Smooth muscle cell (in vitro differentiated cells): ENCODE measurements at regions not wholly inside any gene's neighbourhood (a gene's known extent, or its start where the extent isn't known, plus 50 kb on each side); places are given as distances from the start of the nearest gene placed in this dataset.
A peak's percentile ranks its signal among the peaks of the same experiment; 100 is the strongest.
"Not testable (repeated sequence)": the region's sequence is repeated elsewhere in the genome, so short reads cannot be mapped to it uniquely, and the experiment has no call there.

Experiments
- DNase-seq: peaks from one replicate; lab custom pipeline; 2025; ENCODE audit not compliant: unreplicated experiment; lab: John Stamatoyannopoulos, UW
- H2AFZ ChIP-seq: fragments of 200-600 bp; sonication (generic); 2 replicates; pipeline ENCODE4 v1.6.0; 2016; ENCODE audit warnings: antibody characterized with exemption, low read depth, mild to moderate bottlenecking
- H3F3A ChIP-seq: fragments of 200-600 bp; sonication (generic); 2 replicates; pipeline ENCODE4 v1.6.0; 2017; ENCODE audit warnings: antibody characterized with exemption, low read depth
- H3K27ac ChIP-seq: fragments of 200-600 bp; sonication (generic); 2 replicates; pipeline ENCODE4 v1.5.1; 2016; ENCODE audit warnings: low read depth, mild to moderate bottlenecking
- H3K27me3 ChIP-seq: fragments of 200-600 bp; sonication (generic); 2 replicates; pipeline ENCODE4 v1.6.1; 2016; ENCODE audit warnings: low read depth, mild to moderate bottlenecking
- H3K36me3 ChIP-seq: fragments of 200-600 bp; sonication (generic); 2 replicates; pipeline ENCODE4 v1.5.1; 2016; ENCODE audit warnings: low read depth
- H3K4me1 ChIP-seq: fragments of 200-600 bp; sonication (generic); 2 replicates; pipeline ENCODE4 v1.5.1; 2016; ENCODE audit warnings: low read depth
- H3K4me2 ChIP-seq: fragments of 200-600 bp; sonication (generic); 2 replicates; pipeline ENCODE4 v1.6.0; 2016; ENCODE audit warnings: mild to moderate bottlenecking
- H3K4me3 ChIP-seq: fragments of 200-600 bp; sonication (generic); 2 replicates; pipeline ENCODE4 v1.5.1; 2016; ENCODE audit warnings: mild to moderate bottlenecking
- H3K79me2 ChIP-seq: fragments of 200-600 bp; sonication (generic); 2 replicates; pipeline ENCODE4 v1.6.0; 2016; ENCODE audit warnings: low read depth, mild to moderate bottlenecking
- H3K9ac ChIP-seq: fragments of 200-600 bp; sonication (generic); 2 replicates; pipeline ENCODE4 v1.6.0; 2016; ENCODE audit warnings: low read depth
- H3K9me3 ChIP-seq: fragments of 200-600 bp; sonication (generic); replicated peaks from 2 replicates; pipeline ENCODE4 v1.5.1; 2016; ENCODE audit warnings: low read depth
- H4K20me1 ChIP-seq: fragments of 200-600 bp; sonication (generic); 2 replicates; pipeline ENCODE4 v1.6.0; 2016; ENCODE audit warnings: low read depth
- WGBS: methylation state at CpG from one replicate; pipeline ENCODE4 v1.1.7; 2016; ENCODE audit warnings: low lambda C conversion rate; 5-methylcytosine and 5-hydroxymethylcytosine counted together
- TF ChIP-seq, protein P1 (sequence below): fragments of 200-600 bp; sonication (generic); IDR thresholded peaks from 2 replicates; pipeline ENCODE4 v1.5.1; 2017; ENCODE audit warnings: borderline replicate concordance, mild to moderate bottlenecking, antibody characterized with exemption; ENCODE audit not compliant: insufficient read depth, poor library complexity, severe bottlenecking

DNA sequence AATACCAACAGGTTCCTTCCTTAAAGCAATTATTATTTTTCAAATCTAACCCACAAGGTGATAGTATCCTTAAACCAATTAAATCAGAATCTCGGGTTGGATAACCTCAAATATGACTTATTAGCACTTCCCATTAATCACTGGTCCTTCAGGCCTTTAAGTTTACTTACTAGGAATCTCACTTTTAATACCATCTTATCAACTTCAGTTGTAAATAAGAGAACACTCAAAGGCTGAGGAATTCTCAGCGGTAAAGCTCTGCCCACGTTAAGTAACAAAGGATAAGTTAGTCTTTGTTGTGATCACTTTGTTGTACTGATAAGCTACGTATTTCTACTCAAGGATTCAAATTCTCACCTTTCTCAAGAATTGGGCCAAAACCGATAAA lies 82.0 kb downstream of the OR2B2 start:
- TF ChIP-seq, protein P1, sequence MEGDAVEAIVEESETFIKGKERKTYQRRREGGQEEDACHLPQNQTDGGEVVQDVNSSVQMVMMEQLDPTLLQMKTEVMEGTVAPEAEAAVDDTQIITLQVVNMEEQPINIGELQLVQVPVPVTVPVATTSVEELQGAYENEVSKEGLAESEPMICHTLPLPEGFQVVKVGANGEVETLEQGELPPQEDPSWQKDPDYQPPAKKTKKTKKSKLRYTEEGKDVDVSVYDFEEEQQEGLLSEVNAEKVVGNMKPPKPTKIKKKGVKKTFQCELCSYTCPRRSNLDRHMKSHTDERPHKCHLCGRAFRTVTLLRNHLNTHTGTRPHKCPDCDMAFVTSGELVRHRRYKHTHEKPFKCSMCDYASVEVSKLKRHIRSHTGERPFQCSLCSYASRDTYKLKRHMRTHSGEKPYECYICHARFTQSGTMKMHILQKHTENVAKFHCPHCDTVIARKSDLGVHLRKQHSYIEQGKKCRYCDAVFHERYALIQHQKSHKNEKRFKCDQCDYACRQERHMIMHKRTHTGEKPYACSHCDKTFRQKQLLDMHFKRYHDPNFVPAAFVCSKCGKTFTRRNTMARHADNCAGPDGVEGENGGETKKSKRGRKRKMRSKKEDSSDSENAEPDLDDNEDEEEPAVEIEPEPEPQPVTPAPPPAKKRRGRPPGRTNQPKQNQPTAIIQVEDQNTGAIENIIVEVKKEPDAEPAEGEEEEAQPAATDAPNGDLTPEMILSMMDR = no peak
- Histone ChIP-seq H3K4me2 (peak overlapping the region; percentile 84), H3K36me3 (no peaks in the 10 kb centered on the region), H3F3A (peaks cover 15% of the 10 kb centered on the region), H4K20me1 (no peaks in the 10 kb centered on the region), H3K4me1 (peaks cover 12% of the 10 kb centered on the region), H3K27ac (peak overlapping the region; percentile 75), H3K9me3 (no peaks in the 10 kb centered on the region), H2AFZ (peak overlapping the region; percentile 59), H3K79me2 (peaks cover 13% of the 10 kb centered on the region), H3K4me3 (peak overlapping the region; percentile 56), H3K9ac (peak overlapping the region; percentile 53), H3K27me3 (no peaks in the 10 kb centered on the region)
- DNase-seq = no peak
- 9% methylated on average over 5 of the region's 5 CpGs for WGBS

DNA sequence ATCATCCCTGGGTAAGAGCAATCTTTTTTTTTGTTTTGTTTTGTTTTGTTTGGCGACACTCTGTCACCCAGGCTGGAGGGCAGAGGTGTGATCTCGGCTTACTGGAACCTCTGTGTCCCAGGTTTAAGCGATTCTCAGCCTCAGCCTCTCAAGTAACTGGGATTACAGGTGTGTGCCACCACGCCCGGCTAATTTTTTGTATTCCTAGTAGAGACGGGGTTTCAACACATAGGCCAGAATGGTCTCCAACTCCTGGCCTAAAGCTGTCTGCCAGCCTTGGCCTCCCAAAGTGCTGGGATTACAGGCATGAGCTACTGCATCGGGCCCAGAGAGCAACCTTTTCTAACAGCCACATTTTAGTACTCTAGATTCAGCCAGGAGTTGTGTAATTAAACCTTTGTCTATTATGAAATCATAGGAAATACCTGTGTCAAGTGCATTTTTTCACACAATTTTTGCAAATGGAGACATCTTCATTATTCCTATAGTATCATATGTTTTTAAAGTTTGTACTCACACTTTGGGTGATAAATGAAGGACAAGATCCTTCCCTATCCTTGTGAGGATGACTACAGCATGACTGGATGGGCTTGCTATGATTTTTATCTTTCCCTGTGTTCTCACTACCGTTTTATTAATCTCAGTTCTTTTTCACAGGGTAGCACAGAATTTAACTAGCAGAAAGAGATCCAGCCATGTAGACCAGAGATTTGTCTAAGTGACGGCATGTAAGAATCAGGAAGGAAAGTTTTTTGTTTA lies 82.6 kb downstream of the OR2B2 start:
- peaks cover 13% of the 10 kb centered on the region for H3K4me1 ChIP-seq
- H3F3A ChIP-seq = peaks cover 15% of the 10 kb centered on the region
- no peaks in the 10 kb centered on the region for H3K9me3 ChIP-seq
- H3K4me2 ChIP-seq = peak overlapping the region; percentile 84
- no peaks in the 10 kb centered on the region for H4K20me1 ChIP-seq
- peak overlapping the region; percentile 56 for H3K4me3 ChIP-seq
- peak overlapping the region; percentile 75 for H3K27ac ChIP-seq
- WGBS = 79% methylated on average over 9 of the region's 9 CpGs
- no peaks in the 10 kb centered on the region for H3K36me3 ChIP-seq
- TF ChIP-seq, protein P1 = no peak
- peak overlapping the region; percentile 53 for H3K9ac ChIP-seq
- H3K27me3 ChIP-seq = no peaks in the 10 kb centered on the region
- peak overlapping the region; percentile 12 for H2AFZ ChIP-seq
- H3K79me2 ChIP-seq = peaks cover 7% of the 10 kb centered on the region
- DNase-seq = no peak

DNA sequence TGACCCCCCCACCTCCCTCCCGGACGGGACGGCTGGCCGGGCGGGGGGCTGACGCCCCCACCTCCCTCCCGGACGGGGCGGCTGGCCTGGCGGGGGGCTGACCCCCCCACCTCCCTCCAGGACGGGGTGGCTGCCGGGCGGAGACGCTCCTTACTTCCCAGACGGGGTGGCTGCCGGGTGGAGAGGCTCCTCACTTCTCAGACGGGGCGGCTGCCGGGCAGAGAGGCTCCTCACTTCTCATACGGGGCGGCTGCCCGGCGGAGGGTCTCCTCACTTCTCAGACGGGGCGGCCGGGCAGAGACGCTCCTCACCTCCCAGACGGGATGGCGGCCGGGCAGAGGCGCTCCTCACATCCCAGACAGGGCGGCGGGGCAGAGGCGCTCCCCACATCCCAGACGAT lies 84.7 kb downstream of the OR2B2 start:
- WGBS = over 99% methylated on average over 23 of the region's 35 CpGs
- not testable (repeated sequence) for H4K20me1 ChIP-seq, H3K4me3 ChIP-seq, H3K4me2 ChIP-seq, H3K9ac ChIP-seq, H3K36me3 ChIP-seq, H3K27ac ChIP-seq, H2AFZ ChIP-seq, H3K79me2 ChIP-seq, H3K27me3 ChIP-seq, H3K9me3 ChIP-seq, DNase-seq
- H3F3A ChIP-seq = peaks cover 15% of the 10 kb centered on the region
- peaks cover 19% of the 10 kb centered on the region for H3K4me1 ChIP-seq

DNA sequence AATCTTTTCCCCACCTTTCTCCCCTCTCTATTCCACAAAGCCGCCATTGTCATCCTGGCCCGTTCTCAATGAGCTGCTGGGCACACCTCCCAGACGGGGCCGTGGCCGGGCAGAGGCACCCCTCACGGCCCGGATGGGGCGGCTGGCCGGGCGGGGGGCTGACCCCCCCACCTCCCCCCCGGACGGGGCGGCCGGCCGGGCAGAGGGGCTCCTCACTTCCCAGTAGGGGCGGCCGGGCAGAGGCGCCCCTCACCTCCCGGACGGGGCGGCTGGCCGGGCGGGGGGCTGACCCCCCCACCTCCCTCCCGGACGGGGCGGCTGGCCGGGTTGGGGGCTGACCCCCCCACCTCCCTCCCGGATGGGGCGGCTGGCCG lies 85.6 kb downstream of the OR2B2 start:
- H3K9ac ChIP-seq, H3K9me3 ChIP-seq, H3K79me2 ChIP-seq, H3K4me2 ChIP-seq, H3K27me3 ChIP-seq, H4K20me1 ChIP-seq, H3K4me3 ChIP-seq, H2AFZ ChIP-seq, H3K27ac ChIP-seq, H3K36me3 ChIP-seq, DNase-seq: not testable (repeated sequence)
- Histone ChIP-seq H3F3A (peaks cover 15% of the 10 kb centered on the region), H3K4me1 (peaks cover 15% of the 10 kb centered on the region)
- WGBS = 96% methylated on average over 16 of the region's 30 CpGs

DNA sequence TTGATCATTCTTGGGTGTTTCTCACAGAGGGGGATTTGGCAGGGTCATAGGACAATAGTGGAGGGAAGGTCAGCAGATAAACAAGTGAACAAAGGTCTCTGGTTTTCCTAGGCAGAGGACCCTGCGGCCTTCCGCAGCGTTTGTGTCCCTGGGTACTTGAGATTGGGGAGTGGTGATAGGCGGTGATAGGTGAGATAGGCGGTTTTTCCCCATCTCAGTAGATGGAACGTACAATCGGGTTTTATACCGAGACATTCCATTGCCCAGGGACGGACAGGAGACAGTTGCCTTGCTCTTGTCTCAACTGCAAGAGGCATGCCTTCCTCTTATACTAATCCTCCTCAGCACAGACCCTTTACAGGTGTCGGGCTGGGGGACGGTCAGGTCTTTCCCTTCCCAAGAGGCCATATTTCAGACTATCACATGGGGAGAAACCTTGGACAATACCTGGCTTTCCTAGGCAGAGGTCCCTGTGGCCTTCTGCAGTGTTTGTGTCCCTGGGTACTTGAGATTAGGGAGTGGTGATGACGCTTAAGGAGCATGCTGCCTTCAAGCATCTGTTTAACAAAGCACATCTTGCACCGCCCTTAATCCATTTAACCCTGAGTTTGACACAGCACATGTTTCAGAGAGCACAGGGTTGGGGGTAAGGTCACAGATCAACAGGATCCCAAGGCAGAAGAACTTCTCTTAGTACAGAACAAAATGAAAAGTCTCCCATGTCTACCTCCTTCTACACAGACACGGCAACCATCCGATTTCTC lies 86.2 kb downstream of the OR2B2 start:
- not testable (repeated sequence) for H3K4me2 ChIP-seq, H3K27me3 ChIP-seq, H3K9ac ChIP-seq, DNase-seq, H3K9me3 ChIP-seq, H2AFZ ChIP-seq, H3K27ac ChIP-seq, H4K20me1 ChIP-seq, H3K79me2 ChIP-seq, H3K36me3 ChIP-seq
- Histone ChIP-seq H3F3A (peaks cover 15% of the 10 kb centered on the region), H3K4me1 (peaks cover 15% of the 10 kb centered on the region), H3K4me3 (peak overlapping the region; percentile 90)
- WGBS = 68% methylated on average over 15 of the region's 15 CpGs
